Activated T-helper 1 cell treated with anti-CD3 and anti-CD28 coated beads, Interleukin-2, amount 50 U/mL, for 16 hours (primary cell): ENCODE measurements at regions not wholly inside any gene's neighbourhood (a gene's known extent, or its start where the extent isn't known, plus 50 kb on each side); places are given as distances from the start of the nearest gene placed in this dataset.
"Not testable (repeated sequence)": the region's sequence is repeated elsewhere in the genome, so short reads cannot be mapped to it uniquely, and the experiment has no call there.

Experiments
- DNase-seq, 2 donors: peaks; one replicate each; pipeline ENCODE4 v3.0.0-alpha.2; 2020; ENCODE audit warnings: low read depth in 1 of 2, low spot score in 1 of 2

- DNase-seq, result no peak
Observed at GRCh38 chr18:42305869-42306593, 351.0 kb downstream of the PIK3C3 start.

- DNase-seq, result no peak
Observed at GRCh38 chr18:42306594-42306980, 351.6 kb downstream of the PIK3C3 start.

- DNase-seq, result no peak
Observed at GRCh38 chr18:42310956-42311355, 355.9 kb downstream of the PIK3C3 start.

- DNase-seq, result no peak
Observed at GRCh38 chr18:42326752-42327151, 371.7 kb downstream of the PIK3C3 start.

GRCh38 chr18:42328931-42329330 lies 373.9 kb downstream of the PIK3C3 start:
- DNase-seq, result no peak

GRCh38 chr18:42330296-42330695 lies 375.3 kb downstream of the PIK3C3 start:
- no peak for DNase-seq

GRCh38 chr18:42333558-42333957 lies 378.5 kb downstream of the PIK3C3 start:
- DNase-seq, result no peak

- no peak for DNase-seq
Observed at GRCh38 chr18:42334931-42335330, 379.9 kb downstream of the PIK3C3 start.

- DNase-seq, result no peak
Observed at GRCh38 chr18:42336139-42336538, 381.1 kb downstream of the PIK3C3 start.

- not testable (repeated sequence) for DNase-seq
Observed at GRCh38 chr18:42337337-42337736, 382.3 kb downstream of the PIK3C3 start.

GRCh38 chr18:42338683-42339082 lies 383.6 kb downstream of the PIK3C3 start:
- no peak for DNase-seq

- no peak for DNase-seq
Observed at GRCh38 chr18:42339372-42339771, 384.3 kb downstream of the PIK3C3 start.

GRCh38 chr18:42340423-42341009 lies 385.5 kb downstream of the PIK3C3 start:
- DNase-seq, result no peak

- no peak for DNase-seq
Observed at GRCh38 chr18:42341423-42341822, 386.4 kb downstream of the PIK3C3 start.

GRCh38 chr18:42348722-42349121 lies 393.7 kb downstream of the PIK3C3 start:
- DNase-seq, result no peak

GRCh38 chr18:42351455-42351854 lies 396.4 kb downstream of the PIK3C3 start:
- no peak for DNase-seq

GRCh38 chr18:42360716-42361115 lies 405.7 kb downstream of the PIK3C3 start:
- no peak for DNase-seq

GRCh38 chr18:42363446-42364441 lies 408.7 kb downstream of the PIK3C3 start:
- DNase-seq, result no peak

- DNase-seq, result no peak
Observed at GRCh38 chr18:42364766-42365165, 409.7 kb downstream of the PIK3C3 start.

- DNase-seq, result no peak
Observed at GRCh38 chr18:42365591-42365990, 410.6 kb downstream of the PIK3C3 start.

- no peak for DNase-seq
Observed at GRCh38 chr18:42373584-42373983, 418.6 kb downstream of the PIK3C3 start.

- no peak for DNase-seq
Observed at GRCh38 chr18:42374961-42375360, 419.9 kb downstream of the PIK3C3 start.
